GM12874 (cell line): ENCODE measurements at regions not wholly inside any gene's neighbourhood (a gene's known extent, or its start where the extent isn't known, plus 50 kb on each side); places are given as distances from the start of the nearest gene placed in this dataset.

Experiments
- CTCF ChIP-seq: IDR thresholded peaks from 2 replicates; pipeline ENCODE4 v1.5.1; 2011; ENCODE audit warnings: low read depth, mild to moderate bottlenecking, control low read depth, low read length, moderate library complexity; ENCODE audit not compliant: insufficient read depth

GRCh38 chr13:87792878-87793277 is 121.7 kb downstream of the SLITRK5 start:
- TF ChIP-seq CTCF: no peak

GRCh38 chr13:87798536-87798935 is 127.4 kb downstream of the SLITRK5 start:
- no peak for TF ChIP-seq CTCF

GRCh38 chr13:87810391-87810801 is 139.2 kb downstream of the SLITRK5 start:
- no peak for TF ChIP-seq CTCF

- TF ChIP-seq CTCF: no peak
Measured at GRCh38 chr13:87810920-87811344, 139.8 kb downstream of the SLITRK5 start.

- no peak for TF ChIP-seq CTCF
Measured at GRCh38 chr13:87814403-87814802, 143.2 kb downstream of the SLITRK5 start.

- no peak for TF ChIP-seq CTCF
Measured at GRCh38 chr13:87820241-87820640, 149.1 kb downstream of the SLITRK5 start.

- no peak for TF ChIP-seq CTCF
Measured at GRCh38 chr13:87821512-87821911, 150.3 kb downstream of the SLITRK5 start.

GRCh38 chr13:87827479-87827878 is 156.3 kb downstream of the SLITRK5 start:
- TF ChIP-seq CTCF: no peak
